ENCODE measurements at regions not wholly inside any gene's neighbourhood (a gene's known extent, or its start where the extent isn't known, plus 50 kb on each side); places are given as distances from the start of the nearest gene placed in this dataset.

DNA sequence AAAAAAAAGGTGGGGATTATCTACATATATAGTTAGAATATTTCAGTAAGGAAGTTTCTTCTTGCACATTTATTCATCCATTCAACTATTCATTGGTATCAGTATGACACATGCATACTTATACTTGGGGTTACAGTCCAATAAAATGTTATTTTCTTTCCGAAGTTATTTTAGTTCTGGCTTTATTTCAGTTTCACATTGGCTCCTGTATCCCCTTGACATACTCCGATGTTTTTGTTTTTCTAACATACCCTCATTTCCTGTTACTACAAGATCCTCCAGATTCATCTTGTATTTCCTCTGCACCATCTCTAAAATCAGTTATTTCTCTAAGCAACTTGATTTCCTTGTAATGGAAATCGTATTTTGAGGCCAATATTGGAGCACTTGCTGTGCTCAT is 435.5 kb upstream of the MON1B start:
- TF ChIP-seq, protein P1, sequence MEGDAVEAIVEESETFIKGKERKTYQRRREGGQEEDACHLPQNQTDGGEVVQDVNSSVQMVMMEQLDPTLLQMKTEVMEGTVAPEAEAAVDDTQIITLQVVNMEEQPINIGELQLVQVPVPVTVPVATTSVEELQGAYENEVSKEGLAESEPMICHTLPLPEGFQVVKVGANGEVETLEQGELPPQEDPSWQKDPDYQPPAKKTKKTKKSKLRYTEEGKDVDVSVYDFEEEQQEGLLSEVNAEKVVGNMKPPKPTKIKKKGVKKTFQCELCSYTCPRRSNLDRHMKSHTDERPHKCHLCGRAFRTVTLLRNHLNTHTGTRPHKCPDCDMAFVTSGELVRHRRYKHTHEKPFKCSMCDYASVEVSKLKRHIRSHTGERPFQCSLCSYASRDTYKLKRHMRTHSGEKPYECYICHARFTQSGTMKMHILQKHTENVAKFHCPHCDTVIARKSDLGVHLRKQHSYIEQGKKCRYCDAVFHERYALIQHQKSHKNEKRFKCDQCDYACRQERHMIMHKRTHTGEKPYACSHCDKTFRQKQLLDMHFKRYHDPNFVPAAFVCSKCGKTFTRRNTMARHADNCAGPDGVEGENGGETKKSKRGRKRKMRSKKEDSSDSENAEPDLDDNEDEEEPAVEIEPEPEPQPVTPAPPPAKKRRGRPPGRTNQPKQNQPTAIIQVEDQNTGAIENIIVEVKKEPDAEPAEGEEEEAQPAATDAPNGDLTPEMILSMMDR (IDR thresholded peaks at IDR 0.05) = no peak
- no peak for TF ChIP-seq POLR2AphosphoS5 (IDR thresholded peaks at IDR 0.05)
- TF ChIP-seq POLR2A (IDR thresholded peaks at IDR 0.05) = no peak

All from breast epithelium (tissue), 3 donors.